ENCODE measurements at regions not wholly inside any gene's neighbourhood (a gene's known extent, or its start where the extent isn't known, plus 50 kb on each side); places are given as distances from the start of the nearest gene placed in this dataset.

GRCh38 chr2:223180463-223180862 lies 128.5 kb downstream of the KCNE4 start:
- TF ChIP-seq EP300 (IDR thresholded peaks at IDR 0.05) (no peak), CTCF (IDR thresholded peaks at IDR 0.05) (no peak)

Data from A549 (cell line).